Stomach smooth muscle (tissue), 2 donors: ENCODE measurements at regions not wholly inside any gene's neighbourhood (a gene's known extent, or its start where the extent isn't known, plus 50 kb on each side); places are given as distances from the start of the nearest gene placed in this dataset.
"Not testable (repeated sequence)": the region's sequence is repeated elsewhere in the genome, so short reads cannot be mapped to it uniquely, and the experiment has no call there.

Experiments
- H3K27ac ChIP-seq: one replicate; pipeline ENCODE4 v1.7.0; 2013; ENCODE audit warnings: mild to moderate bottlenecking, low read length, inconsistent platforms
- H3K27me3 ChIP-seq, 2 donors: one replicate each; pipeline ENCODE4 v1.7.0; 2013; ENCODE audit warnings: low read length in 2 of 2; ENCODE audit not compliant: insufficient read depth in 2 of 2, control insufficient read depth in 1 of 2
- H3K36me3 ChIP-seq, 2 donors: one replicate each; pipeline ENCODE4 v1.7.0; 2013; ENCODE audit warnings: low read length in 2 of 2; ENCODE audit not compliant: control insufficient read depth in 2 of 2, insufficient read depth in 2 of 2
- H3K4me1 ChIP-seq: one replicate; pipeline ENCODE4 v1.7.0; 2013; ENCODE audit warnings: low read length; ENCODE audit not compliant: control insufficient read depth, insufficient read depth
- H3K4me3 ChIP-seq, 2 donors: one replicate each; pipeline ENCODE4 v1.7.0; 2013; ENCODE audit warnings: low read length in 2 of 2
- H3K9ac ChIP-seq, 2 donors: one replicate each; pipeline ENCODE4 v1.7.0; 2013; ENCODE audit warnings: low read length in 2 of 2, mild to moderate bottlenecking in 1 of 2
- H3K9me3 ChIP-seq, 2 donors: one replicate each; pipeline ENCODE4 v1.7.0; 2013; ENCODE audit warnings: low read length in 2 of 2; ENCODE audit not compliant: control insufficient read depth in 2 of 2
- donor health status: healthy.
- donor health status: Pancreatic carcinoma.

DNA sequence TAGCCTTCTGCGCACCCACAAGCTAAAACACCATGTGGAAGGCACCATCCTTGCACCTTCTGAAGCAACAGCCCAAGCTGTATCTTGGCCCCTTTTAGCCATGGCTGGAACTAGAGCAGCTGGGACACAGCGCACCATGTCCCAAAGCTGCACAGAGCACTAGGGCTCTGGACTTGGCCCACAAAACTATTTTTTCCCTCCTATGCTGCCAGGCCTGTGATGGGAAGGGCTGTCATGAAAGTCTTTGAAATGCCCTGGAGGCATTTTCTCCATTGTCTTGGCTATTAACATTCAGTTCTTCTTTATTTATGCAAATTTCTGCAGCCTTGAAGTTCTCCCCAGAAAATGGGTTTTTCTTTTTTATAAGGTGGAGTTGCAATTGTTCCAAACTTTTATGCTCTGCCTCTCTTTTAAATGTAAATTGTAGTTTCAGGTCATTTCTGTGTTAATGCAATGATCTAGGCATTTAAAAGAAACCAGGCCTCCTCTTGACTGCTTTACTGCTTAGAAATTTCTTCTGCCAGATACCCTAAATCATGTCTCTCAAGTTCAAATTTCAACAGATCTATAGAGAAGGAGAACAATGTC is 996.3 kb downstream of the TAF11L14 start:
- Histone ChIP-seq H3K9ac (no peak overlapping the region), H3K27me3 (no peaks in the 10 kb centered on the region), H3K4me1 (no peaks in the 10 kb centered on the region), H3K36me3 (no peaks in the 10 kb centered on the region), H3K4me3 (no peak overlapping the region), H3K27ac (no peak overlapping the region), H3K9me3 (no peaks in the 10 kb centered on the region)

DNA sequence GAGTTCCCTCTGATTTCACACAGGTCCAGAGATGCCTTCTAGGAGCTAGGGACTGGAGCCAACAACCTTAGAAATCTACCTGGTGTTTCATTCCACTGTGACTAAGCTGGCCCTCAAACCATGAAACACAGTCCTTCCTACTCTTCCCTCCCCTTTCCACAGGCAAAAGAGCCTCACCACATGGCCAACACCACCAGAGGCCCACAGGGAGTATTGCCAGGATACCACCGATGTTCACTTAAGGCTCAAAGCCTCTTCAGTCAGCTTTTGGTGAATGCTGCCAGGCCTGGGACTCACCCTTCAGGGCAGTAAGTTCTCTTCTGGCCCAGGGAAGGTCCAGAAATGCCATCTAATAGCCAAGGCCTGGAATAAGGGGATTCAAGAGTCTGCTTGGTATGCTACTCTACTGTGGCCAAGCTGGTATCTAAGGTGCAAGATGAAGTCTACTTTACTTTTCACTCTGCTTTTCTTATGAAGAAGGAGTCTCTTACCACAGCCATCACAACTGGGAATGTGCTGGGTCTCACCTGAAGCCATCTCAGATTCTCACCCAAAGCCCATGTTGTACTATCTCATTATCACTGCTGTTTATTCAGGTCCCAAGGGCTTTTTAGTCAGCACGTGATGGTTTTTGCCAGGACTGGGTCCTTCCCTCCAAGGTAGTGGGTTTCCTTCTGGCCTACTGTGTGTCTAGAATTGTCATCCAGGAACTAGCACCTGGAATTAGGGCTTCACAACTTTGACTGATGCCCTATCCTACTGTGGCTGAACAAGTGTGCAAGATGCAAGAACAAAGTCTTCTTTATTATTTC is 1018.4 kb downstream of the TAF11L14 start:
- no peak overlapping the region for H3K27ac ChIP-seq
- H3K36me3 ChIP-seq, result no peaks in the 10 kb centered on the region
- no peaks in the 10 kb centered on the region for H3K27me3 ChIP-seq
- H3K4me3 ChIP-seq, result no peak overlapping the region
- no peak overlapping the region for H3K9ac ChIP-seq
- H3K9me3 ChIP-seq, result no peaks in the 10 kb centered on the region
- H3K4me1 ChIP-seq, result no peaks in the 10 kb centered on the region

GRCh38 chr5:18653216-18653752 is 1019.0 kb downstream of the TAF11L14 start:
- Histone ChIP-seq H3K9me3 (no peaks in the 10 kb centered on the region), H3K4me1 (no peaks in the 10 kb centered on the region), H3K27me3 (no peaks in the 10 kb centered on the region), H3K4me3 (no peak overlapping the region), H3K27ac (no peak overlapping the region), H3K36me3 (no peaks in the 10 kb centered on the region), H3K9ac (no peak overlapping the region)

GRCh38 chr5:18660511-18660910 is 1026.3 kb downstream of the TAF11L14 start:
- Histone ChIP-seq H3K36me3 (no peaks in the 10 kb centered on the region), H3K27ac (no peak overlapping the region), H3K9me3 (no peaks in the 10 kb centered on the region), H3K4me1 (no peaks in the 10 kb centered on the region), H3K9ac (no peak overlapping the region), H3K4me3 (no peak overlapping the region), H3K27me3 (no peaks in the 10 kb centered on the region)

DNA sequence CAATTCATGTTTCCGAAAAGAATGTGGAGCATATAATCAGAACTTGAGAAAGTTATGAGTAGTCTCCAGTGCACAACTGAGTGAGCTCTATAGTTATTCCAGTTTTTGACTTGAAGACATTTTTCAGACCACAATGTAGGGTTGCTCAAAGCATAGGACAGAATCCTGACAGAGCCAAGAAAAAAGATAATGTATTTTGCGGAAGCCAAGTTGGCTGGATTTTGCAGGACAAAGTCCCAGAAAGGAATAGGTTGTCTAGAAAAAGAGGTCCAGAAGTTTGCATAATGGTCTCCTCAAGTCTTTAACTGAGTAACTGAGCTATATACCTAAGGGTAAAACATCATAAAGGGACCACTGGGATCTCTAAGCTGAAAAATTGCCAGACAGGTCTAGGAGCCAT is 1028.0 kb downstream of the TAF11L14 start:
- Histone ChIP-seq H3K27ac (no peak overlapping the region), H3K9me3 (no peaks in the 10 kb centered on the region), H3K9ac (no peak overlapping the region), H3K36me3 (no peaks in the 10 kb centered on the region), H3K4me3 (no peak overlapping the region), H3K4me1 (no peaks in the 10 kb centered on the region), H3K27me3 (no peaks in the 10 kb centered on the region)

GRCh38 chr5:18674212-18674611 is 1040.0 kb downstream of the TAF11L14 start:
- not testable (repeated sequence) for H3K4me3 ChIP-seq, H3K9ac ChIP-seq, H3K36me3 ChIP-seq, H3K27me3 ChIP-seq, H3K9me3 ChIP-seq, H3K4me1 ChIP-seq, H3K27ac ChIP-seq

- no peak overlapping the region for H3K4me3 ChIP-seq
- no peaks in the 10 kb centered on the region for H3K36me3 ChIP-seq
- H3K9ac ChIP-seq, result no peak overlapping the region
- H3K9me3 ChIP-seq, result no peaks in the 10 kb centered on the region
- H3K27me3 ChIP-seq, result no peaks in the 10 kb centered on the region
- H3K27ac ChIP-seq, result no peak overlapping the region
- no peaks in the 10 kb centered on the region for H3K4me1 ChIP-seq
These were observed 1040.8 kb downstream of the TAF11L14 start for GRCh38 chr5:18675041-18675440.

DNA sequence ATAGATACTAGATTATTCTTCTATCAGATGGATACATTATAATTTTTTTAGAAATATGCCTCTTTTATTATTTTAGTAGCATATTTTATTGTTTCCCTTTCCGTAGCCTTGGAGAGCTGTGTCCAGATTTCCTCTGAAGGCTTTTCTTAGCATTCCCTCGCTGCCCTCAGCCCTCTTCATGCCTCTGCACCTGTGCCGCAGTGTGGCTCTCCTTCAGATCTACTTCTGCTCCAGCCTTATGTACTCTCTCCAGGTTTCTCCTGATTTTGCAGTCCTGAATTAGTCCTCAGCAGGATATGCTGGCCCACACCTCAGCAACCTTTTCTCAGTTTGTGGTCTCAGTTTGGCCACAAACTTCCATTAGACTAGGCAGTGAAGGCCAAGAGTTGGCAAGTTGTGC is 1052.0 kb downstream of the TAF11L14 start:
- Histone ChIP-seq H3K4me1 (no peaks in the 10 kb centered on the region), H3K27me3 (no peaks in the 10 kb centered on the region), H3K9me3 (no peaks in the 10 kb centered on the region), H3K9ac (no peak overlapping the region), H3K36me3 (no peaks in the 10 kb centered on the region), H3K4me3 (no peak overlapping the region), H3K27ac (no peak overlapping the region)

DNA sequence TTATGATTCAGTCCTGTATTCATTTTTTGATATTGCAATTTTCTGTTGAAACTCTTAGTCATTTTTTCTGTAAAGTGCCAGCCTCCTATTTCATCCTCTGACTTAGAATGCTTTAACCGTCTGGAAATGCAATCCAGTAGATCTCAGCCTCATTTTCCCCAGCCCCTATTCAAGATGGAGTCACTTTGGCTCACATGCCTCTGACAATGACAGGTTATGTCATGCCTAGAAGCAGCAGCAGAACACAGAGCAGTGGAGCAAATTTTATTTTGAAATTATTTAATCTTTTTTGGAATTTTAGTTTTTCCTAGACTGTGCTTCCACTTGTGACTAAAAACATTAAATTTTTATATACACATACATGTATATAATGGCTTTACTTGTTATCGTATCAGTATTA is 1053.2 kb downstream of the TAF11L14 start:
- Histone ChIP-seq H3K9me3 (no peaks in the 10 kb centered on the region), H3K27me3 (no peaks in the 10 kb centered on the region), H3K27ac (no peak overlapping the region), H3K36me3 (no peaks in the 10 kb centered on the region), H3K4me1 (no peaks in the 10 kb centered on the region), H3K9ac (no peak overlapping the region), H3K4me3 (no peak overlapping the region)

DNA sequence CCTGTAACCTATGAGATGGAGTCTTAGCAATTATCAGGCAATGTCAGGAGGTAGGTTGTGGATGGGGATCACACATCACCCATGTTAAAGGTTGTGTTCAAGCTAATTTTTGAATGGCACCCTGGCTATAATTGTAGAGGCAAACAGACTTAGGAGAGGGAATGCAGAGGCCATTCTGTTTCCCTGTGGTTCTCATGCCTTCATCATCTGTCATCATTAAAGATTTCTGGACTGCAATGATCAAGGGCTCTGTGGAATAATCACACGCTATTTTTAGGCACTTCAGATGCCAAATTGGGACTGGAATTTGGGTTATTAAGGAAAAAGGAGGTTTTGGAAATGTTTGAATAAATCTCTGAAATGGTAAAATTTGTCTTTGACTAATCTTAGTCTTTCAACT is 1065.4 kb downstream of the TAF11L14 start:
- no peaks in the 10 kb centered on the region for H3K36me3 ChIP-seq
- H3K9ac ChIP-seq, result no peak overlapping the region
- H3K4me1 ChIP-seq, result no peaks in the 10 kb centered on the region
- no peaks in the 10 kb centered on the region for H3K27me3 ChIP-seq
- no peak overlapping the region for H3K27ac ChIP-seq
- no peaks in the 10 kb centered on the region for H3K9me3 ChIP-seq
- H3K4me3 ChIP-seq, result no peak overlapping the region

DNA sequence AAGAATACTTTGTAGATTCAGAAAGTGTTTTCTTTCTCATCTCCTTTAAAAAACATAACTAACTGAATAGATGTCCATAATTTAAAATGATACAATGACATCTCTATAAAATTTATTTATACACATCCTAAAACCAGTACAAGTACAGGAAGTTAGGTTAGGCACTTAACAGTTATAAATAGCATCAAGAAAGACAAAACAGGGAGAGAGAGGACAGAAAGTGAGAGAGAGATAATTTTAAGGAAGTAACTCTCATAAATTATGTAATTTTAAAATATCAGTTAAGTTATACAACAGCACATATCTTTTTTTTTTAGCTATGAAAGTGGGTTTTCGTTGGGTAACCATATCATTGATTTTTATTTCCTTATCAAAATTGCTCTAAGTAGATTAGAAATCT is 1068.6 kb downstream of the TAF11L14 start:
- H3K9ac ChIP-seq, result no peak overlapping the region
- no peak overlapping the region for H3K27ac ChIP-seq
- no peaks in the 10 kb centered on the region for H3K36me3 ChIP-seq
- H3K4me1 ChIP-seq, result no peaks in the 10 kb centered on the region
- H3K4me3 ChIP-seq, result no peak overlapping the region
- no peaks in the 10 kb centered on the region for H3K27me3 ChIP-seq
- H3K9me3 ChIP-seq, result no peaks in the 10 kb centered on the region
